Progenitor cell of endocrine pancreas (in vitro differentiated cells): ENCODE measurements at regions not wholly inside any gene's neighbourhood (a gene's known extent, or its start where the extent isn't known, plus 50 kb on each side); places are given as distances from the start of the nearest gene placed in this dataset.

ENCODE experiments used
- DNase-seq: peaks from one replicate; pipeline ENCODE4 v3.0.0; 2021; ENCODE audit warnings: low spot score; ENCODE audit not compliant: unreplicated experiment
- H3K27ac Mint-ChIP-seq: 2 replicates; pipeline ENCODE4 v1.8.0; 2021; ENCODE audit warnings: mild to moderate bottlenecking, moderate library complexity, mixed read lengths
- H3K27me3 Mint-ChIP-seq: 2 replicates; pipeline ENCODE4 v1.8.0; 2021; ENCODE audit warnings: mixed read lengths
- H3K36me3 Mint-ChIP-seq: 2 replicates; pipeline ENCODE4 v1.8.0; 2022; ENCODE audit warnings: mixed read lengths; ENCODE audit not compliant: insufficient read depth
- H3K4me1 Mint-ChIP-seq: 2 replicates; pipeline ENCODE4 v1.8.0; 2021; ENCODE audit warnings: low read depth, mixed read lengths
- H3K4me3 Mint-ChIP-seq: 2 replicates; pipeline ENCODE4 v1.8.0; 2021; ENCODE audit warnings: low read depth, mild to moderate bottlenecking, moderate library complexity, mixed read lengths
- H3K9me3 Mint-ChIP-seq: 2 replicates; pipeline ENCODE4 v1.8.0; 2021; ENCODE audit warnings: low read depth, mixed read lengths
- TF ChIP-seq, protein P1 (sequence below): fragments of 200-600 bp; sonication (generic); IDR thresholded peaks from one replicate; pipeline ENCODE4 v1.5.0; 2021; ENCODE audit warnings: antibody characterized with exemption, mild to moderate bottlenecking; ENCODE audit not compliant: unreplicated experiment

DNA sequence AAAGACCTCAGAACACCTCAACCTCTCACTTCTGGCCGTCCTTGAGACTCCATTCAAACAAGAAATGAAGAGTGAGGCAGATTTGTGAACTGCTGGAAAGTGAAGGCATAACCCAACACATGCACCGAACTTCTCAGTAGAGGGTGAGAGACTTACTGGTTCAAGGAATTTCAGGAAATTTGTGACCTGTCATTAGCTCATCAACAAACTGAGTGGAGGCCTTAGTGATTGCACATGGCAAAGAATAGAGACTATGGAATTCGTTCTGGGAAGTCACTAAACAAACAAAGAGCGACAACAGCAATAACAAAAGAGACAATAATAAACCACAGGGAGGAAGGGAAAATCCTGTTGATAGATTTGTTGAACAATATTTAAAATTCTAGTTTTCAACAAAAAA is 125.0 kb upstream of the AKR1E2 start:
- H3K36me3 Mint-ChIP-seq = no peaks in the 10 kb centered on the region
- no peak for DNase-seq
- TF ChIP-seq, protein P1, sequence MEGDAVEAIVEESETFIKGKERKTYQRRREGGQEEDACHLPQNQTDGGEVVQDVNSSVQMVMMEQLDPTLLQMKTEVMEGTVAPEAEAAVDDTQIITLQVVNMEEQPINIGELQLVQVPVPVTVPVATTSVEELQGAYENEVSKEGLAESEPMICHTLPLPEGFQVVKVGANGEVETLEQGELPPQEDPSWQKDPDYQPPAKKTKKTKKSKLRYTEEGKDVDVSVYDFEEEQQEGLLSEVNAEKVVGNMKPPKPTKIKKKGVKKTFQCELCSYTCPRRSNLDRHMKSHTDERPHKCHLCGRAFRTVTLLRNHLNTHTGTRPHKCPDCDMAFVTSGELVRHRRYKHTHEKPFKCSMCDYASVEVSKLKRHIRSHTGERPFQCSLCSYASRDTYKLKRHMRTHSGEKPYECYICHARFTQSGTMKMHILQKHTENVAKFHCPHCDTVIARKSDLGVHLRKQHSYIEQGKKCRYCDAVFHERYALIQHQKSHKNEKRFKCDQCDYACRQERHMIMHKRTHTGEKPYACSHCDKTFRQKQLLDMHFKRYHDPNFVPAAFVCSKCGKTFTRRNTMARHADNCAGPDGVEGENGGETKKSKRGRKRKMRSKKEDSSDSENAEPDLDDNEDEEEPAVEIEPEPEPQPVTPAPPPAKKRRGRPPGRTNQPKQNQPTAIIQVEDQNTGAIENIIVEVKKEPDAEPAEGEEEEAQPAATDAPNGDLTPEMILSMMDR = no peak
- H3K9me3 Mint-ChIP-seq = no peaks in the 10 kb centered on the region
- H3K27me3 Mint-ChIP-seq = no peaks in the 10 kb centered on the region
- H3K27ac Mint-ChIP-seq = no peak overlapping the region
- H3K4me1 Mint-ChIP-seq = no peaks in the 10 kb centered on the region
- no peak overlapping the region for H3K4me3 Mint-ChIP-seq

DNA sequence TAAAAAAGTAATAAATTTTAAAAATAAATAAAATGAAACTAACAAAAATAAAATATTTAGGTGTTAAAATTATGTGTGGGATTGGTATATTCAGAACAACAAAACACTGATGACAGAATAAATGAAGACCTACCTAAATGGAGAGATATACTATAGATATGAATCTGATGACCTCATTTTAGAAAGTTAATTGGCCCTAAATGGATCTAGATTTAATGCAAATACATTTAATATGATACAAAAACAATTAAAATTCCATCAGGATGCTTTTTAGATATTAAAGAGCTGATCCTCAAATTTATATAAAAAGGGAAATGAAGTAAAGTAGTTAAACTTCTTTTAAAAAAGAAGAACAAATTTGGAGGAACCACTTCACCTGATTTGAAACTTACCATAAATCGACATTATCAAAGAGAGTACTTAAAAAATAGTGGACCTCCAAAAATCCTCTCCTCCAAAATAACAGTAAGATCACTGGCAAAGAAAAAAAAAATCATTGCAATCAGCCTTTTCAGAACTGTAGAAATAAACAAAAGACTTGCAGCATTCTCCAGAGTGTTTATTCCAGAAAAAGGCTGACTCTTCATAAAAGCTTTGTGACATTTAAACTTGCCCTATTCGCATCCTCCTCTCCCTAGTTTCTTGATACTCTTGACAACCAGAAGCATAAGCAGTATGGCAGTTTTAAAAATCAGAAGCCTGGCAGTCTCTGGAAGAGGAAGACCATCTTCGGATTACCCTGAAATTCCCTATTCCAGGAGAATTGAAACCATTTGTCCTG is 125.9 kb upstream of the AKR1E2 start:
- no peak for DNase-seq
- Mint-ChIP-seq H3K27ac (no peak overlapping the region), H3K4me1 (no peaks in the 10 kb centered on the region), H3K4me3 (no peak overlapping the region), H3K36me3 (no peaks in the 10 kb centered on the region), H3K27me3 (no peaks in the 10 kb centered on the region), H3K9me3 (no peaks in the 10 kb centered on the region)
- TF ChIP-seq, protein P1 = no peak

DNA sequence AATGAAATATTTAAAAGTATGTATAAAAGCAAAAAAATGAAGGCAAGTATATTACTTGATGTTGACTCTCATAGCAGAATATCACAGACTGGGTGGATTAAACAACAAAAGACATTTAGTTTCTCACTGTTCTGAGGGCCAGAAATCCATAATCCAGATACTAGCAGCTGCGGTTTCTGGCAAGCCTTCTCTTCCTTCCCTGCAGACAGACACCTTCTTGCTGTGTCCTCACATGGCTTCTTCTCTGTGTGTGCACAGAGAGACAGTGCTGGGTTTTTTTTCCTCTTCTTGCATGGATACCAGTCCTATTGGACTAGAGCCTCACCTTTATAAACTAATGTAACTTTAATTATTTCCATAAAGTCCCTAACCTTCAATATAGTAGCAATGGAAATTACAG is 127.9 kb upstream of the AKR1E2 start:
- Mint-ChIP-seq H3K4me1 (no peaks in the 10 kb centered on the region), H3K4me3 (no peak overlapping the region), H3K27ac (no peak overlapping the region), H3K9me3 (no peaks in the 10 kb centered on the region), H3K36me3 (no peaks in the 10 kb centered on the region), H3K27me3 (no peaks in the 10 kb centered on the region)
- TF ChIP-seq, protein P1 = no peak
- DNase-seq = no peak

DNA sequence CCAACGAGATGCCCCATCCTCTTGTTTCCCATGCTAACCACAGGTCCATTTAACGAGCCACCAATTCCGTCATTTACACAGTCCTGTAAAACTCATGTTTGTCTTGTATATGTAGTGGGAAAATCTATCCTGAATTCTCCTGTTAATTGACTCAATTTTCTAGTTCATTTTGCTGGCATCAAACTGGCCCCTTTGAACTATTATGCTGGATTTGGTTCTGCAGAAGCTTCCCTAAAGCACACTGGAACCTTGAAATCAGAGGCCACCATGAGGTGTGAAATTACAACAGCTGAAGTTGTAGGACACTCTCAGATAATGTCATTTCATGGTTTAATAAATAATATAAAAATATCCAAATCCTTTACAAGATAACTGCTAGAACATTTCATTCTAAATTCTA is 129.8 kb upstream of the AKR1E2 start:
- H3K27ac Mint-ChIP-seq = no peak overlapping the region
- TF ChIP-seq, protein P1 = no peak

DNA sequence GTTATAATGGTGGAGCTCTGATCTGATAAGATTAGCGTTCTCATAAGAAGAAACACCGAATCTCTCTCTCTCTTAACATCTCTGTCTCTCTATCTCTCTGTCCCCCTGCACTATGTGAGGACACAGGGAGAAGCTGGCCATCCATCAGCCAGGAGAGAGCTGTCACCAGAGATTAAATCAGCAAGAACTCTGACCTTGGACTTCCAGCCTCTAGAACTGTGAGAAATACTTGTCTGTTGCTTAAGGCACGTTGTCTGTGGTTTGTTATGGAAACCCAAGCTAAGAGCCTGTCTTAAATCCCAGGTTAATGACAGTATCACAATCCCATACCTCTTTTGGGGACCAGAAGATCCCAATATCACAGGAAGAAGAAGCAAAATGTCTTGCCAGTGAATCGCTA is 132.0 kb upstream of the AKR1E2 start:
- Mint-ChIP-seq H3K9me3 (no peaks in the 10 kb centered on the region), H3K36me3 (no peaks in the 10 kb centered on the region), H3K4me3 (no peak overlapping the region), H3K27me3 (no peaks in the 10 kb centered on the region), H3K4me1 (no peaks in the 10 kb centered on the region), H3K27ac (no peak overlapping the region)
- DNase-seq = no peak
- TF ChIP-seq, protein P1 = no peak

More for the DNA sequence above, 129.8 kb upstream of the AKR1E2 start:
- H3K4me1 Mint-ChIP-seq = no peaks in the 10 kb centered on the region
- H3K36me3 Mint-ChIP-seq = no peaks in the 10 kb centered on the region
- H3K27me3 Mint-ChIP-seq = no peaks in the 10 kb centered on the region
- no peak overlapping the region for H3K4me3 Mint-ChIP-seq
- H3K9me3 Mint-ChIP-seq = no peaks in the 10 kb centered on the region
- DNase-seq = no peak
